K562 (cell line): ENCODE measurements at regions not wholly inside any gene's neighbourhood (a gene's known extent, or its start where the extent isn't known, plus 50 kb on each side); places are given as distances from the start of the nearest gene placed in this dataset.

Source experiments
- ATAC-seq: fragments of 200-7000 bp; cut with Tn5 transposase; 3 replicates; pipeline ENCODE4 v1.9.1; 2020; ENCODE audit warnings: moderate library complexity
- BruUV-seq: library from RNA; stranded (reverse); fragments of 400-500 nt; replicated peaks from 2 replicates; lab custom pipeline; 2021; lab: Mats Ljungman, UMichigan
- CTCF ChIA-PET: fragments of 300-600 bp; formaldehyde crosslinking; extraction: SDS; loops from one replicate; lab custom pipeline; 2021; ENCODE audit warnings: low intra/inter-chr PET ratio; lab: Yijun Ruan, JAX
- POLR2A ChIA-PET: fragments of 300-600, 350-650 bp; sonication (Branson Sonifier 250); formaldehyde crosslinking; extraction: SDS; loops from one replicate; lab custom pipeline; 2021; ENCODE audit warnings: antibody characterized with exemption, inconsistent platforms; lab: Yijun Ruan, JAX
- DNase-seq, 4 experiments: peaks; one replicate each; pipeline versions ENCODE4 v3.0.0 to v3.0.0-alpha.2; 2011 to 2018; ENCODE audit warnings: low spot score in 3 of 4, mixed read lengths in 3 of 4; ENCODE audit errors: extremely low read depth in 1 of 4
- FAIRE-seq: peaks from 2 replicates; lab custom pipeline; 2011; peaks lifted over from hg19 to GRCh38; lab: Jason Lieb, UNC
- H2AFZ ChIP-seq: 2 replicates; pipeline ENCODE4 v1.6.0; 2011; ENCODE audit warnings: low read depth, low read length, control low read depth, inconsistent platforms
- H3K27ac ChIP-seq: fragments of 200-600 bp; 3 replicates; pipeline ENCODE4 v1.8.0; 2011; ENCODE audit warnings: low read depth, mild to moderate bottlenecking, control low read depth, inconsistent platforms, low read length, moderate library complexity, mixed read lengths; ENCODE audit errors: extremely low read depth
- H3K27me3 ChIP-seq, 2 experiments: fragments of 300-600 bp in 1 of 2; 2 replicates in 1 of 2; 3 replicates in 1 of 2; pipeline versions ENCODE4 v1.6.0 to v1.8.0; 2011; ENCODE audit warnings: inconsistent platforms in 2 of 2, low read length in 2 of 2, mild to moderate bottlenecking in 1 of 2, mixed read lengths in 1 of 2, moderate library complexity in 1 of 2; ENCODE audit not compliant: control insufficient read depth in 2 of 2, insufficient read depth in 2 of 2
- H3K36me3 ChIP-seq: fragments of 300-600 bp; 3 replicates; pipeline ENCODE4 v1.8.0; 2011; ENCODE audit warnings: mild to moderate bottlenecking, low read length, inconsistent platforms; ENCODE audit not compliant: control insufficient read depth, insufficient read depth
- H3K4me1 ChIP-seq, 2 experiments: fragments of 200-600 bp in 1 of 2; replicated peaks in 1 of 2; 2 replicates in 1 of 2; 3 replicates in 1 of 2; pipeline versions ENCODE4 v1.5.1 to v1.8.0; 2011; ENCODE audit warnings: inconsistent platforms in 2 of 2, low read length in 2 of 2, mild to moderate bottlenecking in 1 of 2, mixed read lengths in 1 of 2, moderate library complexity in 1 of 2; ENCODE audit not compliant: control insufficient read depth in 2 of 2, insufficient read depth in 2 of 2
- H3K4me2 ChIP-seq: 2 replicates; pipeline ENCODE4 v1.6.1; 2011; ENCODE audit warnings: low read length, control low read depth, inconsistent platforms, mixed read lengths; ENCODE audit not compliant: insufficient read depth
- H3K4me3 ChIP-seq: fragments of 200-600 bp; sonication (generic), shearing (Covaris generic); 2 replicates; pipeline ENCODE4 v1.5.1; 2016; ENCODE audit warnings: control low read depth, inconsistent platforms
- H3K79me2 ChIP-seq: fragments of 200-600 bp; 3 replicates; pipeline ENCODE4 v1.8.0; 2011; ENCODE audit warnings: low read length, inconsistent platforms; ENCODE audit not compliant: control insufficient read depth, insufficient read depth
- H3K9ac ChIP-seq, 2 experiments: 2 replicates each; pipeline versions ENCODE4 v1.6.0 to v1.6.1; 2011; ENCODE audit warnings: low read depth in 2 of 2, low read length in 2 of 2, control low read depth in 1 of 2, inconsistent platforms in 1 of 2, mild to moderate bottlenecking in 1 of 2, mixed read lengths in 1 of 2; ENCODE audit not compliant: insufficient read depth in 1 of 2
- H3K9me1 ChIP-seq: one replicate; pipeline ENCODE4 v1.6.0; 2011; ENCODE audit warnings: inconsistent platforms, mild to moderate bottlenecking, low read length, moderate library complexity; ENCODE audit not compliant: control insufficient read depth, insufficient read depth
- H3K9me3 ChIP-seq: replicated peaks from 2 replicates; pipeline ENCODE4 v1.5.1; 2011; ENCODE audit warnings: low read depth, low read length, inconsistent platforms; ENCODE audit not compliant: control insufficient read depth, insufficient read depth
- H4K20me1 ChIP-seq: replicated peaks from 2 replicates; pipeline ENCODE4 v1.6.1; 2011; ENCODE audit warnings: low read length, inconsistent platforms, mixed read lengths; ENCODE audit not compliant: control insufficient read depth, insufficient read depth
- CBX3 ChIP-seq, 2 experiments: IDR thresholded peaks; 1 replicate in 1 of 2; 2 replicates in 1 of 2; pipeline ENCODE4 v1.6.1; 2012; ENCODE audit warnings: inconsistent platforms in 2 of 2, low read length in 2 of 2, borderline replicate concordance in 1 of 2, control low read depth in 1 of 2
- DDX20 ChIP-seq: fragments of 450-650 bp; IDR thresholded peaks from 2 replicates; pipeline ENCODE4 v1.6.1; 2016; ENCODE audit warnings: missing genetic modification characterization, low read depth, mild to moderate bottlenecking, missing compliant biosample characterization, moderate library complexity
- DLX4 ChIP-seq: fragments of 250-450 bp; sonication (Bioruptor Pico); IDR thresholded peaks from 2 replicates; pipeline ENCODE4 v1.6.1; 2021; ENCODE audit warnings: mild to moderate bottlenecking
- DPF2 ChIP-seq: fragments of 450-650 bp; IDR thresholded peaks from 2 replicates; pipeline ENCODE4 v1.6.1; 2016
- HNRNPUL1 ChIP-seq: fragments of 200-400 bp; formaldehyde crosslinking; IDR thresholded peaks from 2 replicates; pipeline ENCODE4 v1.6.1; 2017; ENCODE audit warnings: low read length
- KLF1 ChIP-seq: fragments of 450-650 bp; IDR thresholded peaks from 2 replicates; pipeline ENCODE4 v1.6.1; 2016; ENCODE audit warnings: missing genetic modification characterization, missing compliant biosample characterization
- MCM2 ChIP-seq: fragments of 450-650 bp; IDR thresholded peaks from 2 replicates; pipeline ENCODE4 v1.6.1; 2017; ENCODE audit warnings: low read depth, mild to moderate bottlenecking
- MEF2A ChIP-seq: IDR thresholded peaks from 2 replicates; pipeline ENCODE4 v1.6.1; 2011; ENCODE audit warnings: low read depth, mild to moderate bottlenecking, low read length, moderate library complexity; ENCODE audit not compliant: control insufficient read depth
- NFXL1 ChIP-seq: fragments of 450-650 bp; formaldehyde crosslinking; IDR thresholded peaks from 2 replicates; pipeline ENCODE4 v1.4.0; 2021; ENCODE audit warnings: mild to moderate bottlenecking
- NONO ChIP-seq, 2 experiments: fragments of 200-400 bp in 1 of 2; fragments of 450-650 bp in 1 of 2; formaldehyde crosslinking in 1 of 2; IDR thresholded peaks; 2 replicates each; pipeline ENCODE4 v1.6.1; 2017; ENCODE audit warnings: low read depth in 2 of 2, mild to moderate bottlenecking in 2 of 2, moderate library complexity in 2 of 2, low read length in 1 of 2
- PHB2 ChIP-seq: fragments of 450-650 bp; IDR thresholded peaks from 2 replicates; pipeline ENCODE4 v1.6.1; 2017; ENCODE audit warnings: low read depth
- RBM22 ChIP-seq: fragments of 200-400 bp; formaldehyde crosslinking; IDR thresholded peaks from 2 replicates; pipeline ENCODE4 v1.6.1; 2018; ENCODE audit warnings: low read length, low read depth; ENCODE audit not compliant: poor library complexity, severe bottlenecking
- SNIP1 ChIP-seq: fragments of 450-650 bp; IDR thresholded peaks from 2 replicates; pipeline ENCODE4 v1.7.1; 2017; ENCODE audit warnings: low read depth, mild to moderate bottlenecking
- TCFL5 ChIP-seq: fragments of 250-450 bp; sonication (Bioruptor Pico); conservative IDR thresholded peaks from 2 replicates; pipeline ENCODE4 v1.6.1; 2021; ENCODE audit warnings: mild to moderate bottlenecking, moderate library complexity, matching md5 sums
- WGBS: fragments of 100-300 bp; shearing (Covaris generic); methylation state at CpG from one replicate; pipeline ENCODE4 v1.1.6; 2016; ENCODE audit warnings: low coverage, mixed read lengths; ENCODE audit not compliant: insufficient coverage; ENCODE audit errors: missing lambda C conversion rate; 5-methylcytosine and 5-hydroxymethylcytosine counted together
- in situ Hi-C: fragments of 300-500 bp; cut with MboI; formaldehyde crosslinking; loops from 4 replicates; pipeline ENCODE4 v1.15.0; 2018; ENCODE audit warnings: inconsistent platforms, mixed read lengths
- intact Hi-C: fragments of 100-400 bp; cut with micrococcal nuclease; formaldehyde crosslinking; loops from 2 replicates; pipeline ENCODE4 v1.14.2; 2022

GRCh38 chr3:124570232-124570631 lies 160.0 kb upstream of the UMPS start:
- no peaks in the 10 kb centered on the region for H3K79me2 ChIP-seq
- H3K4me2 ChIP-seq, result no peak overlapping the region
- H2AFZ ChIP-seq, result no peak overlapping the region
- BruUV-seq, result no TSS peak
- in situ Hi-C loops (no loop called here), intact Hi-C loops (no loop called here)
- H4K20me1 ChIP-seq, result no peaks in the 10 kb centered on the region
- TF ChIP-seq RBM22, result no peak
- no peak for TF ChIP-seq CBX3 (IDR thresholded peaks at IDR 0.05; ENCODE audit: borderline replicate concordance in 1 of 2, low read length in 2 of 2)
- no peak for TF ChIP-seq PHB2
- TF ChIP-seq KLF1 (tag), result no peak
- TF ChIP-seq SNIP1, result no peak
- no peak for TF ChIP-seq HNRNPUL1
- no peak for TF ChIP-seq DDX20 (tag)
- TF ChIP-seq DPF2, result no peak
- no peak for TF ChIP-seq MEF2A
- TF ChIP-seq DLX4 (CRISPR knock-in tag), result no peak
- no peak for TF ChIP-seq NONO (IDR thresholded peaks at IDR 0.05; ENCODE audit: low read depth in 2 of 2, low read length in 1 of 2)
- TF ChIP-seq MCM2, result no peak
- no peak for TF ChIP-seq TCFL5
- TF ChIP-seq NFXL1 (CRISPR knock-in tag), result no peak
- no peak for FAIRE-seq
- ATAC-seq, result no peak
- no peak overlapping the region for H3K27ac ChIP-seq
- H3K9me3 ChIP-seq, result no peaks in the 10 kb centered on the region
- CTCF ChIA-PET, result no interaction called here
- no peaks in the 10 kb centered on the region for H3K9me1 ChIP-seq
- no peak for DNase-seq
- POLR2A ChIA-PET, result interaction anchor here (0.6 to 1.7 kb wide), 2 partner anchors 115 to 190 kb away, joined by 4 read pairs; no protein-coding TSS in a partner anchor
- 26% methylated on average over 2 of the region's 2 CpGs for WGBS
- H3K4me1 ChIP-seq, result peaks cover 0 to 2% of the 10 kb centered on the region in 2 experiments; a peak in 3 of 5 replicates
- H3K36me3 ChIP-seq, result no peaks in the 10 kb centered on the region
- no peak overlapping the region for H3K9ac ChIP-seq
- H3K27me3 ChIP-seq, result no peaks in the 10 kb centered on the region
- H3K4me3 ChIP-seq, result no peak overlapping the region
